SU-DHL-6 (cell line): ENCODE measurements at regions not wholly inside any gene's neighbourhood (a gene's known extent, or its start where the extent isn't known, plus 50 kb on each side); places are given as distances from the start of the nearest gene placed in this dataset.

Experiments used
- H2AFZ ChIP-seq: fragments of 200-600 bp; sonication (generic); 2 replicates; pipeline ENCODE4 v1.6.1; 2014; ENCODE audit warnings: low read depth, mild to moderate bottlenecking, moderate library complexity, mixed read lengths, antibody characterized with exemption, low read length; ENCODE audit not compliant: severe bottlenecking
- H3F3A ChIP-seq: fragments of 200-600 bp; shearing (Covaris generic); 2 replicates; pipeline ENCODE4 v1.6.0; 2016; ENCODE audit warnings: antibody characterized with exemption, mild to moderate bottlenecking; ENCODE audit not compliant: insufficient read depth
- H3K27ac ChIP-seq: fragments of 200-600 bp; sonication (generic); 2 replicates; pipeline ENCODE4 v1.5.1; 2016; ENCODE audit warnings: low read depth, mild to moderate bottlenecking, low read length, moderate library complexity, mixed read lengths
- H3K27me3 ChIP-seq: fragments of 200-600 bp; sonication (generic), shearing (Covaris generic); 2 replicates; pipeline ENCODE4 v1.6.0; 2014; ENCODE audit warnings: mild to moderate bottlenecking, low read length
- H3K36me3 ChIP-seq: fragments of 200-600 bp; sonication (generic); 2 replicates; pipeline ENCODE4 v1.6.1; 2014; ENCODE audit warnings: mild to moderate bottlenecking, low read length, mixed read lengths
- H3K4me2 ChIP-seq: fragments of 300-600, 200-600 bp; shearing (Covaris generic), sonication (generic); 2 replicates; pipeline ENCODE4 v1.6.0; 2014; ENCODE audit warnings: low read length, low read depth, mild to moderate bottlenecking; ENCODE audit not compliant: poor library complexity, severe bottlenecking
- H3K4me3 ChIP-seq: fragments of 200-600 bp; sonication (generic); 2 replicates; pipeline ENCODE4 v1.5.1; 2014; ENCODE audit warnings: antibody characterized with exemption, low read length, mild to moderate bottlenecking, mixed read lengths; ENCODE audit not compliant: insufficient read depth, poor library complexity, severe bottlenecking
- H3K79me2 ChIP-seq: fragments of 200-600 bp; sonication (generic); 2 replicates; pipeline ENCODE4 v1.6.1; 2014; ENCODE audit warnings: mild to moderate bottlenecking, low read length, moderate library complexity; ENCODE audit not compliant: insufficient read depth
- H3K9ac ChIP-seq: fragments of 200-600 bp; sonication (generic); 2 replicates; pipeline ENCODE4 v1.7.0; 2014; ENCODE audit warnings: mild to moderate bottlenecking, low read length
- H3K9me2 ChIP-seq: fragments of 200-600 bp; sonication (generic); replicated peaks from 2 replicates; pipeline ENCODE4 v1.6.1; 2014; ENCODE audit warnings: low read length; ENCODE audit not compliant: insufficient read depth
- H3K9me3 ChIP-seq: fragments of 200-600 bp; sonication (generic); 2 replicates; pipeline ENCODE4 v1.6.1; 2014; ENCODE audit warnings: low read length, mixed read lengths; ENCODE audit not compliant: insufficient read depth
- H4K20me1 ChIP-seq: fragments of 200-600 bp; sonication (generic); 2 replicates; pipeline ENCODE4 v1.6.1; 2014; ENCODE audit warnings: low read depth, mild to moderate bottlenecking, antibody characterized with exemption, low read length, moderate library complexity, mixed read lengths
- EZH2phosphoT487 ChIP-seq: fragments of 200-600 bp; sonication (generic), shearing (Covaris generic); conservative IDR thresholded peaks from 2 replicates; pipeline ENCODE4 v1.6.1; 2018; ENCODE audit warnings: mild to moderate bottlenecking, antibody characterized with exemption, low read length, moderate library complexity, mixed read lengths
- TF ChIP-seq, protein P1 (sequence below): fragments of 200-600 bp; sonication (generic); IDR thresholded peaks from one replicate; pipeline ENCODE4 v1.5.1; 2017; ENCODE audit warnings: antibody characterized with exemption, mild to moderate bottlenecking, low read length, moderate library complexity; ENCODE audit not compliant: insufficient read depth, poor library complexity, severe bottlenecking

DNA sequence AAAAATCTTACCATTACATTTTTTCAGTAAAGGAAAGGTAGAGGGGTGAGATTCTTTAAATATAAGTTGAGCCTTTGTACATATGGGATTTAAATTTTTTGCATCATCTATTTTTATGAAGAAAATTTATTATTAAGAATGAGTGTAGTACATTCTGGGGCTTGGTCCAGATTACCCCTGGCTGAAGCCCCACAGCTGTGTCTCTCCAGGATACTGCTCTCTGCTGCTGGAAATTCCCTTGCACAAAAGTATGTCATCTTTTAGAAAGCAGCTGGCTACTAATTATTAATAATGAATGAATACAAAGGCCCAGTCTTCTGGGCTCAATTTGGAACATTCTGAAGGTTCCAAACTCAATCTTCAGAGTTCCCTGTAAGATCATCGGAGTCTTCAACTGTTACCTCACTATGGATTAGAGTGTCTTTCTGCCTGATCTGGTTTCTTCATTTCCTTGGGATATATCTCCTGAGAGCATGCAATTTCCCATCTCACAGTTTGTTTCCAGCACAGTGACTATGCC lies 428.6 kb upstream of the BRINP3 start:
- H3K9ac ChIP-seq = no peak overlapping the region
- H3K4me2 ChIP-seq = no peak overlapping the region
- no peaks in the 10 kb centered on the region for H3F3A ChIP-seq
- no peaks in the 10 kb centered on the region for H3K36me3 ChIP-seq
- H3K79me2 ChIP-seq = no peaks in the 10 kb centered on the region
- 0 out of 2 replicates have a peak, but pooled peaks cover 3% of the 10 kb centered on the region for H3K9me3 ChIP-seq
- TF ChIP-seq, protein P1, sequence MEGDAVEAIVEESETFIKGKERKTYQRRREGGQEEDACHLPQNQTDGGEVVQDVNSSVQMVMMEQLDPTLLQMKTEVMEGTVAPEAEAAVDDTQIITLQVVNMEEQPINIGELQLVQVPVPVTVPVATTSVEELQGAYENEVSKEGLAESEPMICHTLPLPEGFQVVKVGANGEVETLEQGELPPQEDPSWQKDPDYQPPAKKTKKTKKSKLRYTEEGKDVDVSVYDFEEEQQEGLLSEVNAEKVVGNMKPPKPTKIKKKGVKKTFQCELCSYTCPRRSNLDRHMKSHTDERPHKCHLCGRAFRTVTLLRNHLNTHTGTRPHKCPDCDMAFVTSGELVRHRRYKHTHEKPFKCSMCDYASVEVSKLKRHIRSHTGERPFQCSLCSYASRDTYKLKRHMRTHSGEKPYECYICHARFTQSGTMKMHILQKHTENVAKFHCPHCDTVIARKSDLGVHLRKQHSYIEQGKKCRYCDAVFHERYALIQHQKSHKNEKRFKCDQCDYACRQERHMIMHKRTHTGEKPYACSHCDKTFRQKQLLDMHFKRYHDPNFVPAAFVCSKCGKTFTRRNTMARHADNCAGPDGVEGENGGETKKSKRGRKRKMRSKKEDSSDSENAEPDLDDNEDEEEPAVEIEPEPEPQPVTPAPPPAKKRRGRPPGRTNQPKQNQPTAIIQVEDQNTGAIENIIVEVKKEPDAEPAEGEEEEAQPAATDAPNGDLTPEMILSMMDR = no peak
- TF ChIP-seq EZH2phosphoT487 = no peak
- no peaks in the 10 kb centered on the region for H3K27me3 ChIP-seq
- H4K20me1 ChIP-seq = no peaks in the 10 kb centered on the region
- no peak overlapping the region for H3K4me3 ChIP-seq
- no peak overlapping the region for H3K27ac ChIP-seq
- H3K9me2 ChIP-seq = no peaks in the 10 kb centered on the region
- H2AFZ ChIP-seq = no peak overlapping the region

DNA sequence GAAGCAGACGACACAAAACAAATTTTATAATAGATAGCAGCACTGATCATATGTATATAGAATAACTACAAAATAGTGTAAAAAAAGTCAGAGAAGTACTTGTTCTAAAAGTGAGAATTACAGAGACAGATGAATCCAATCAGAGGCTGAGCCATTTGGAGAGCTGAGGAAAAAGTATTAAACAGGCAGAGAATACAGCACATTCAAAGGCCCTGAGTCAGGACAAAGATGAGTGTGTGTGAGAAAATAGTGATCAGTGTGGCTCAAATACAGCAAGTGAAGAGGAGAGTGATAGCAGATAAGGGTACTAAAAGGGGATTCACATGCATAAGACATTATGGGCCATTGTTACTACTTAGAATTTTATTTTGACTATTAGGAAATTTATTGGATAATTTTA lies 430.6 kb upstream of the BRINP3 start:
- no peak for TF ChIP-seq EZH2phosphoT487
- TF ChIP-seq, protein P1 = no peak
- Histone ChIP-seq H3K36me3 (no peaks in the 10 kb centered on the region), H3K27ac (no peak overlapping the region), H3K27me3 (no peaks in the 10 kb centered on the region), H4K20me1 (no peaks in the 10 kb centered on the region), H3K9me2 (no peaks in the 10 kb centered on the region), H3K4me3 (no peak overlapping the region), H3K79me2 (no peaks in the 10 kb centered on the region), H3F3A (no peaks in the 10 kb centered on the region), H3K4me2 (no peak overlapping the region), H2AFZ (no peak overlapping the region), H3K9ac (no peak overlapping the region), H3K9me3 (no peaks in the 10 kb centered on the region; the same call in 1 of the 2 replicates)

DNA sequence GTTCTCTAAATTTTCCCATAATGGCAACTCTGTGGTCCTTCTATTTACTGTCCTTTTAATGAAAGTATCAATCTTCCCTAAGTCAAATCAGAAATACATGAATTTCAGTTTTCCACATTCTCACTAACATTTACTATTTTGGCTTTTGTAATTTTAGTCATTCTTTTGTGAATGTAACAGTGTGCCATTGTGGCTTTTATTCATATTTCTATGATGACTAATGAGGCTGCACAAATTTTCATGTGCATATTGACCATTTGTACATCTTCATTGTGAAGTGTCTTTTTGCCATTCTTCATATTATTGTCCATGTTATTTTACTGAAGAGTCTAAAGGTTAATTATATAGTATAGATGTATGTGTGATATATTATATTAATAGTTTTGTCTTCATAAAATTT lies 431.0 kb upstream of the BRINP3 start:
- no peaks in the 10 kb centered on the region for H3K79me2 ChIP-seq
- TF ChIP-seq, protein P1 = no peak
- TF ChIP-seq EZH2phosphoT487 = no peak
- no peak overlapping the region for H2AFZ ChIP-seq
- no peaks in the 10 kb centered on the region for H3K36me3 ChIP-seq
- no peaks in the 10 kb centered on the region for H3K27me3 ChIP-seq
- no peaks in the 10 kb centered on the region for H3F3A ChIP-seq
- H3K27ac ChIP-seq = no peak overlapping the region
- H3K9me3 ChIP-seq = no peaks in the 10 kb centered on the region; the same call in 1 of the 2 replicates
- no peak overlapping the region for H3K4me2 ChIP-seq
- no peak overlapping the region for H3K4me3 ChIP-seq
- H3K9me2 ChIP-seq = no peaks in the 10 kb centered on the region
- no peaks in the 10 kb centered on the region for H4K20me1 ChIP-seq
- no peak overlapping the region for H3K9ac ChIP-seq
